GM23338 (cell line): ENCODE measurements at regions not wholly inside any gene's neighbourhood (a gene's known extent, or its start where the extent isn't known, plus 50 kb on each side); places are given as distances from the start of the nearest gene placed in this dataset.

ENCODE experiments used
- ATAC-seq: fragments of 200-7000 bp; cut with Tn5 transposase; 3 replicates; pipeline ENCODE4 v1.9.1; 2020
- DNase-seq: peaks from one replicate; pipeline ENCODE4 v3.0.0-alpha.2; 2015; ENCODE audit warnings: low spot score
- H2AFZ ChIP-seq: fragments of 200-600 bp; sonication (generic); 2 replicates; pipeline ENCODE4 v1.8.0; 2016; ENCODE audit warnings: antibody characterized with exemption, mild to moderate bottlenecking, moderate library complexity
- H3F3A ChIP-seq: fragments of 200-600 bp; sonication (generic); replicated peaks from 2 replicates; pipeline ENCODE4 v1.8.0; 2017; ENCODE audit warnings: antibody characterized with exemption, mixed run types, low read depth
- H3K27ac ChIP-seq: fragments of 200-600 bp; sonication (generic); 2 replicates; pipeline ENCODE4 v1.6.1; 2016; ENCODE audit warnings: low read depth
- H3K27me3 ChIP-seq: fragments of 200-600 bp; sonication (generic); 2 replicates; pipeline ENCODE4 v1.8.0; 2016; ENCODE audit warnings: mild to moderate bottlenecking, mixed run types, moderate library complexity; ENCODE audit not compliant: insufficient read depth
- H3K36me3 ChIP-seq: fragments of 200-600 bp; sonication (generic); 2 replicates; pipeline ENCODE4 v1.8.0; 2016; ENCODE audit warnings: mild to moderate bottlenecking; ENCODE audit not compliant: insufficient read depth
- H3K4me1 ChIP-seq: fragments of 200-600 bp; sonication (generic); 2 replicates; pipeline ENCODE4 v1.8.0; 2016; ENCODE audit warnings: mild to moderate bottlenecking, moderate library complexity; ENCODE audit not compliant: insufficient read depth
- H3K4me2 ChIP-seq: fragments of 200-600 bp; sonication (generic); 2 replicates; pipeline ENCODE4 v1.7.1; 2017; ENCODE audit warnings: mixed run types
- H3K4me3 ChIP-seq: fragments of 200-600 bp; sonication (generic); 2 replicates; pipeline ENCODE4 v1.6.1; 2016; ENCODE audit warnings: mixed run types
- H3K79me2 ChIP-seq: fragments of 200-600 bp; sonication (generic); replicated peaks from 2 replicates; pipeline ENCODE4 v1.8.0; 2017; ENCODE audit warnings: mild to moderate bottlenecking; ENCODE audit not compliant: insufficient read depth
- H3K9me2 ChIP-seq: fragments of 200-600 bp; sonication (generic); 2 replicates; pipeline ENCODE4 v1.8.0; 2017; ENCODE audit not compliant: insufficient read depth
- H4K20me1 ChIP-seq: fragments of 200-600 bp; sonication (generic); replicated peaks from 2 replicates; pipeline ENCODE4 v1.8.0; 2017; ENCODE audit warnings: mild to moderate bottlenecking; ENCODE audit not compliant: insufficient read depth
- H3K27ac Mint-ChIP-seq: 2 replicates; pipeline ENCODE4 v1.8.0; 2020; ENCODE audit warnings: inconsistent platforms, mild to moderate bottlenecking, moderate library complexity, mixed read lengths
- H3K27me3 Mint-ChIP-seq: 3 replicates; pipeline ENCODE4 v1.8.0; 2022; ENCODE audit warnings: low read depth, mild to moderate bottlenecking, moderate library complexity, mixed read lengths, inconsistent platforms; ENCODE audit not compliant: insufficient read depth, poor library complexity
- H3K36me3 Mint-ChIP-seq: 3 replicates; pipeline ENCODE4 v1.8.0; 2021; ENCODE audit warnings: low read depth, mild to moderate bottlenecking, inconsistent platforms, moderate library complexity, mixed read lengths
- H3K4me1 Mint-ChIP-seq: 3 replicates; pipeline ENCODE4 v1.8.0; 2020; ENCODE audit warnings: mild to moderate bottlenecking, inconsistent platforms, mixed read lengths
- H3K4me3 Mint-ChIP-seq: 3 replicates; pipeline ENCODE4 v1.8.0; 2021; ENCODE audit warnings: moderate library complexity, mild to moderate bottlenecking, inconsistent platforms, mixed read lengths
- H3K9me3 Mint-ChIP-seq: 3 replicates; pipeline ENCODE4 v1.8.0; 2020; ENCODE audit warnings: moderate library complexity, mild to moderate bottlenecking, inconsistent platforms, mixed read lengths
- EZH2phosphoT487 ChIP-seq: fragments of 200-600 bp; sonication (generic); IDR thresholded peaks from one replicate; pipeline ENCODE4 v1.8.1; 2018; ENCODE audit warnings: antibody characterized with exemption; ENCODE audit not compliant: unreplicated experiment
- JUNB ChIP-seq: IDR thresholded peaks from one replicate; pipeline ENCODE4 v1.6.1; 2016; ENCODE audit warnings: antibody characterized with exemption; ENCODE audit not compliant: unreplicated experiment
- POLR2AphosphoS5 ChIP-seq: IDR thresholded peaks from 2 replicates; pipeline ENCODE4 v1.6.1; 2016; ENCODE audit warnings: antibody characterized with exemption, low read depth
- STAT1 ChIP-seq: IDR thresholded peaks from one replicate; pipeline ENCODE4 v1.6.1; 2016; ENCODE audit warnings: antibody characterized with exemption; ENCODE audit not compliant: unreplicated experiment
- ZNF114 ChIP-seq: fragments of 250-450 bp; sonication (Bioruptor Pico); IDR thresholded peaks from 2 replicates; pipeline ENCODE4 v1.5.0; 2020; ENCODE audit warnings: mild to moderate bottlenecking, moderate library complexity
- ZNF331 ChIP-seq: fragments of 250-450 bp; sonication (Bioruptor Pico); IDR thresholded peaks from 2 replicates; pipeline ENCODE4 v1.5.0; 2020; ENCODE audit warnings: low read depth, mild to moderate bottlenecking, moderate library complexity
- TF ChIP-seq, protein P1 (sequence below): IDR thresholded peaks from one replicate; pipeline ENCODE4 v1.6.1; 2018; ENCODE audit warnings: antibody characterized with exemption; ENCODE audit not compliant: unreplicated experiment
- TF ChIP-seq, protein P2 (sequence below): IDR thresholded peaks from 2 replicates; pipeline ENCODE4 v1.6.1; 2016; ENCODE audit warnings: antibody characterized with exemption

DNA sequence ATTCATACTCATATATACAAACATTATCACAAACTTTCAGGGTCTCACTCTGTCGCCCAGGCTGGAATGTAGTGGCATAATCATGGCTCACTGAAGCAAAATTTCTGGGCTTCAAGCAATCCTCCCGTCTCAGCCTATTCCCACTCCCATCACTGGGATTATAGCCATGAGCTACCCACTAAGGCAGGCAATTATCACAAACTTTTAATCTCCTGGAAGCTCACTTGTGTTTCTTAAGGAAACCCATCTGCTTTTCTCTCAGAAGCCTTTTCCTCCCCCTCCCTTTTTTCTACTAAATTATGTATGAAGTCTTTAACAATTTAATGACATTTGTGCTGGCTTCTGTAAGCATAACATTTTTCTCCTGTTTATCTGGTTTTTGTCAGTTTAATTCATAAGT lies 170.5 kb downstream of the AREG start (continued):
- TF ChIP-seq JUNB: no peak
- TF ChIP-seq, protein P1, sequence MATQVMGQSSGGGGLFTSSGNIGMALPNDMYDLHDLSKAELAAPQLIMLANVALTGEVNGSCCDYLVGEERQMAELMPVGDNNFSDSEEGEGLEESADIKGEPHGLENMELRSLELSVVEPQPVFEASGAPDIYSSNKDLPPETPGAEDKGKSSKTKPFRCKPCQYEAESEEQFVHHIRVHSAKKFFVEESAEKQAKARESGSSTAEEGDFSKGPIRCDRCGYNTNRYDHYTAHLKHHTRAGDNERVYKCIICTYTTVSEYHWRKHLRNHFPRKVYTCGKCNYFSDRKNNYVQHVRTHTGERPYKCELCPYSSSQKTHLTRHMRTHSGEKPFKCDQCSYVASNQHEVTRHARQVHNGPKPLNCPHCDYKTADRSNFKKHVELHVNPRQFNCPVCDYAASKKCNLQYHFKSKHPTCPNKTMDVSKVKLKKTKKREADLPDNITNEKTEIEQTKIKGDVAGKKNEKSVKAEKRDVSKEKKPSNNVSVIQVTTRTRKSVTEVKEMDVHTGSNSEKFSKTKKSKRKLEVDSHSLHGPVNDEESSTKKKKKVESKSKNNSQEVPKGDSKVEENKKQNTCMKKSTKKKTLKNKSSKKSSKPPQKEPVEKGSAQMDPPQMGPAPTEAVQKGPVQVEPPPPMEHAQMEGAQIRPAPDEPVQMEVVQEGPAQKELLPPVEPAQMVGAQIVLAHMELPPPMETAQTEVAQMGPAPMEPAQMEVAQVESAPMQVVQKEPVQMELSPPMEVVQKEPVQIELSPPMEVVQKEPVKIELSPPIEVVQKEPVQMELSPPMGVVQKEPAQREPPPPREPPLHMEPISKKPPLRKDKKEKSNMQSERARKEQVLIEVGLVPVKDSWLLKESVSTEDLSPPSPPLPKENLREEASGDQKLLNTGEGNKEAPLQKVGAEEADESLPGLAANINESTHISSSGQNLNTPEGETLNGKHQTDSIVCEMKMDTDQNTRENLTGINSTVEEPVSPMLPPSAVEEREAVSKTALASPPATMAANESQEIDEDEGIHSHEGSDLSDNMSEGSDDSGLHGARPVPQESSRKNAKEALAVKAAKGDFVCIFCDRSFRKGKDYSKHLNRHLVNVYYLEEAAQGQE: no peak
- TF ChIP-seq EZH2phosphoT487: no peak
- TF ChIP-seq, protein P2, sequence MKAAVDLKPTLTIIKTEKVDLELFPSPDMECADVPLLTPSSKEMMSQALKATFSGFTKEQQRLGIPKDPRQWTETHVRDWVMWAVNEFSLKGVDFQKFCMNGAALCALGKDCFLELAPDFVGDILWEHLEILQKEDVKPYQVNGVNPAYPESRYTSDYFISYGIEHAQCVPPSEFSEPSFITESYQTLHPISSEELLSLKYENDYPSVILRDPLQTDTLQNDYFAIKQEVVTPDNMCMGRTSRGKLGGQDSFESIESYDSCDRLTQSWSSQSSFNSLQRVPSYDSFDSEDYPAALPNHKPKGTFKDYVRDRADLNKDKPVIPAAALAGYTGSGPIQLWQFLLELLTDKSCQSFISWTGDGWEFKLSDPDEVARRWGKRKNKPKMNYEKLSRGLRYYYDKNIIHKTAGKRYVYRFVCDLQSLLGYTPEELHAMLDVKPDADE: no peak

DNA sequence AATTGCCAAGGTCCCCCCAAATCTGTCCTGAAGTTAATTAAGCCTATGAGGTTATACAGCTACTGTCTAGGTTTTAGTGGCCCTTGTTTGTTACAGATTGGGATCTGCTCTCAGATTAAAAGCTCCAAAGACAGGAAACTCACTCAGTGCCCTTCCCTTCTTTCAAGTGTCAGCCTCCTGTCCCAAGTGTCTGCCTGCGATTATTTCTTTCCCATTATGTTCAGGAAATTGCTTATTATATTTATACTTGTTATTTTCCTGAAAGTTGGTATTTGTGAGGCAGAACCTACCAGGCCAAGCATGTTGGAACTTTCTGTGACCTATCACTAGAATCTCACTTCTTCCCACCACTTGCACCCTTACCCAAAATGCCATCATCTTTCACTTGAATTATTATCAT lies 173.2 kb downstream of the AREG start:
- Histone ChIP-seq H3K4me2 (no peak overlapping the region), H2AFZ (no peak overlapping the region), H3K9me2 (no peaks in the 10 kb centered on the region), H3K4me1 (no peaks in the 10 kb centered on the region), H3F3A (no peaks in the 10 kb centered on the region), H3K27ac (no peak overlapping the region), H3K79me2 (no peaks in the 10 kb centered on the region), H4K20me1 (no peaks in the 10 kb centered on the region), H3K4me3 (no peak overlapping the region), H3K27me3 (no peaks in the 10 kb centered on the region), H3K36me3 (no peaks in the 10 kb centered on the region)
- ATAC-seq (no peak), DNase-seq (no peak)
- no peaks in the 10 kb centered on the region for H3K36me3 Mint-ChIP-seq
- peaks cover under 1% of the 10 kb centered on the region for H3K27me3 Mint-ChIP-seq
- no peak overlapping the region for H3K27ac Mint-ChIP-seq
- H3K4me1 Mint-ChIP-seq: no peaks in the 10 kb centered on the region
- TF ChIP-seq STAT1: no peak
- TF ChIP-seq, protein P2: no peak
- no peaks in the 10 kb centered on the region for H3K9me3 Mint-ChIP-seq
- no peak overlapping the region for H3K4me3 Mint-ChIP-seq

DNA sequence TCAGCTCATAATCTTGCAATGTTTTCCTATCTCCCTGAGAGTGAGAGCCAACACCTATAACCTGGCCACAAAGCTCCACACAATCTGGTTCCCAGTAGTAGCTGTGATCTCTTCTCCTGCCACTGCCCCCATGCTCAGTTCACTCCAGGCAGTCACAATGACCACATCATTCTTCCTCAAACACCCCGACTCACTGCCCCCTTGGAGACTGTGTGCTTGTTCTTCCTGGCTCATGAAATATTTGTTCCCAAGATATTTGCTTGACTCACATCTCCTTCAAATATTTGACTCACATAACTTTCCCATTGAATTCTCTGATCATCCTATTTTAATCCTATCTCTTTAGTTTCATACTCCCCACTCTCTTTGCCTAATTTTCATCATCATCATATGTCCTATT lies 173.7 kb downstream of the AREG start:
- no peaks in the 10 kb centered on the region for H3K4me1 ChIP-seq
- Mint-ChIP-seq H3K4me1 (no peaks in the 10 kb centered on the region), H3K27me3 (peaks cover 1% of the 10 kb centered on the region), H3K36me3 (no peaks in the 10 kb centered on the region), H3K27ac (0 out of 2 replicates have a peak overlapping the region, but pooled peaks have one; percentile 27), H3K9me3 (no peaks in the 10 kb centered on the region), H3K4me3 (no peak overlapping the region)
- no peak overlapping the region for H3K4me3 ChIP-seq
- no peak for ATAC-seq
- H4K20me1 ChIP-seq: no peaks in the 10 kb centered on the region
- H3K4me2 ChIP-seq: no peak overlapping the region
- H3F3A ChIP-seq: no peaks in the 10 kb centered on the region
- no peaks in the 10 kb centered on the region for H3K9me2 ChIP-seq
- H3K27me3 ChIP-seq: no peaks in the 10 kb centered on the region
- H3K79me2 ChIP-seq: no peaks in the 10 kb centered on the region
- DNase-seq: no peak
- no peak overlapping the region for H3K27ac ChIP-seq
- no peak for TF ChIP-seq POLR2AphosphoS5
- TF ChIP-seq JUNB: no peak
- no peak for TF ChIP-seq ZNF331
- no peak for TF ChIP-seq ZNF114 (CRISPR knock-in tag)
- H3K36me3 ChIP-seq: no peaks in the 10 kb centered on the region
- no peak overlapping the region for H2AFZ ChIP-seq
